K562 (cell line): ENCODE measurements at regions not wholly inside any gene's neighbourhood (a gene's known extent, or its start where the extent isn't known, plus 50 kb on each side); places are given as distances from the start of the nearest gene placed in this dataset.

Experiments
- CTCF ChIP-seq, 3 experiments: IDR thresholded peaks in 2 of 3; conservative IDR thresholded peaks in 1 of 3; 2 replicates each; pipeline ENCODE4 v1.5.1; 2011 to 2012; ENCODE audit warnings: low read length in 3 of 3, mild to moderate bottlenecking in 3 of 3, control low read depth in 2 of 3, improper control_type of control experiment in 1 of 3, inconsistent platforms in 1 of 3, low read depth in 1 of 3, mixed read lengths in 1 of 3, moderate library complexity in 1 of 3; ENCODE audit not compliant: insufficient read depth in 2 of 3
- NFE2L1 ChIP-seq: fragments of 450-650 bp; IDR thresholded peaks from 2 replicates; pipeline ENCODE4 v1.6.1; 2016; ENCODE audit warnings: missing genetic modification characterization, low read depth, mild to moderate bottlenecking, missing compliant biosample characterization, moderate library complexity, borderline replicate concordance
- NR2C2 ChIP-seq, 2 experiments: fragments of 200-800 bp in 1 of 2; sonication (Bioruptor generic) in 1 of 2; sonication (generic) in 1 of 2; formaldehyde crosslinking in 1 of 2; IDR thresholded peaks; 2 replicates each; pipeline versions ENCODE4 v1.6.1 to v1.8.0; 2016 to 2022; ENCODE audit warnings: mild to moderate bottlenecking in 1 of 2, missing compliant biosample characterization in 1 of 2, missing genetic modification characterization in 1 of 2, missing genetic modification reagents in 1 of 2
- PATZ1 ChIP-seq: fragments of 250-450 bp; sonication (Bioruptor Pico); IDR thresholded peaks from 2 replicates; pipeline ENCODE4 v1.5.0; 2020; ENCODE audit warnings: mild to moderate bottlenecking, borderline replicate concordance
- PHF20 ChIP-seq: fragments of 450-650 bp; IDR thresholded peaks from 2 replicates; pipeline ENCODE4 v1.6.1; 2018; ENCODE audit not compliant: partially characterized antibody
- PKNOX1 ChIP-seq: fragments of 450-650 bp; IDR thresholded peaks from 2 replicates; pipeline ENCODE4 v1.6.1; 2016
- POLR2A ChIP-seq: fragments of 450-650 bp; conservative IDR thresholded peaks from 2 replicates; pipeline ENCODE4 v1.6.1; 2016
- SIX5 ChIP-seq, 2 experiments: IDR thresholded peaks; 2 replicates each; pipeline ENCODE4 v1.6.1; 2011; ENCODE audit warnings: low read length in 2 of 2, borderline replicate concordance in 1 of 2, low read depth in 1 of 2, mild to moderate bottlenecking in 1 of 2, moderate library complexity in 1 of 2; ENCODE audit not compliant: insufficient read depth in 1 of 2
- SMC3 ChIP-seq: conservative IDR thresholded peaks from 2 replicates; pipeline ENCODE4 v1.6.1; 2011; ENCODE audit warnings: low read depth, low read length, improper control_type of control experiment; ENCODE audit not compliant: insufficient read depth
- TCF7 ChIP-seq: sonication (generic); IDR thresholded peaks from 2 replicates; pipeline ENCODE4 v1.6.1; 2016; ENCODE audit warnings: antibody characterized with exemption, borderline replicate concordance
- USF2 ChIP-seq: sonication (generic); formaldehyde crosslinking; IDR thresholded peaks from 2 replicates; pipeline ENCODE4 v1.5.0; 2020; ENCODE audit warnings: missing genetic modification reagents
- ZNF431 ChIP-seq: sonication (generic); formaldehyde crosslinking; IDR thresholded peaks from 2 replicates; pipeline ENCODE4 v1.8.0; 2022; ENCODE audit warnings: mild to moderate bottlenecking, missing genetic modification reagents

- TF ChIP-seq ZNF431 (CRISPR knock-in tag): no peak
- no peak for TF ChIP-seq SIX5 (IDR thresholded peaks at IDR 0.05; ENCODE audit: borderline replicate concordance in 1 of 2, insufficient read depth in 1 of 2, low read depth in 1 of 2, low read length in 2 of 2)
- no peak for TF ChIP-seq POLR2A
- TF ChIP-seq NR2C2 (CRISPR knock-in tag; IDR thresholded peaks at IDR 0.05): no peak
- no peak for TF ChIP-seq NR2C2 (tag; IDR thresholded peaks at IDR 0.05)
- TF ChIP-seq PKNOX1: no peak
- TF ChIP-seq NFE2L1 (tag): no peak
- TF ChIP-seq CTCF (IDR thresholded peaks at IDR 0.05 in 2 of 3, conservative IDR thresholded peaks at IDR 0.05 in 1 of 3; ENCODE audit: insufficient read depth in 2 of 3, low read depth in 1 of 3, low read length in 3 of 3): no peak
- TF ChIP-seq SMC3: no peak
- no peak for TF ChIP-seq PHF20
- TF ChIP-seq USF2 (CRISPR knock-in tag): no peak
- no peak for TF ChIP-seq PATZ1 (CRISPR knock-in tag)
- TF ChIP-seq TCF7: no peak
Observed at GRCh38 chr13:65595916-65596315, 1634.2 kb downstream of the PCDH9 start.
